Keratinocyte (primary cell): ENCODE measurements at regions not wholly inside any gene's neighbourhood (a gene's known extent, or its start where the extent isn't known, plus 50 kb on each side); places are given as distances from the start of the nearest gene placed in this dataset.

Experiments
- DNase-seq: peaks from one replicate; pipeline ENCODE4 v3.0.0-alpha.2; 2011; ENCODE audit warnings: low read depth, missing footprints, low spot score
- FAIRE-seq: peaks from 2 replicates; lab custom pipeline; 2011; peaks lifted over from hg19 to GRCh38; lab: Jason Lieb, UNC
- H2AFZ ChIP-seq: 2 replicates; pipeline ENCODE4 v1.6.0; 2012; ENCODE audit warnings: low read length, control low read depth, inconsistent platforms; ENCODE audit not compliant: control insufficient read depth
- H3K27ac ChIP-seq: 2 replicates; pipeline ENCODE4 v1.5.1; 2011; ENCODE audit warnings: low read length; ENCODE audit not compliant: control insufficient read depth, insufficient read depth
- H3K27me3 ChIP-seq: 3 replicates; pipeline ENCODE4 v1.6.0; 2011; ENCODE audit warnings: low read length; ENCODE audit not compliant: control insufficient read depth, insufficient read depth; ENCODE audit errors: extremely low read depth
- H3K36me3 ChIP-seq, 2 experiments: 2 replicates in 1 of 2; 3 replicates in 1 of 2; pipeline ENCODE4 v1.5.1; 2011; ENCODE audit warnings: low read length in 2 of 2, mild to moderate bottlenecking in 1 of 2; ENCODE audit not compliant: control insufficient read depth in 2 of 2, insufficient read depth in 2 of 2; ENCODE audit errors: extremely low read depth in 1 of 2
- H3K4me1 ChIP-seq: 3 replicates; pipeline ENCODE4 v1.5.1; 2011; ENCODE audit warnings: low read length; ENCODE audit not compliant: control insufficient read depth, insufficient read depth; ENCODE audit errors: extremely low read depth
- H3K4me2 ChIP-seq: 3 replicates; pipeline ENCODE4 v1.6.0; 2011; ENCODE audit warnings: low read depth, low read length; ENCODE audit not compliant: control insufficient read depth, insufficient read depth; ENCODE audit errors: extremely low read depth
- H3K4me3 ChIP-seq, 3 experiments: fragments of 200-600 bp in 1 of 3; sonication (generic) in 1 of 3; 2 replicates in 2 of 3; 3 replicates in 1 of 3; pipeline ENCODE4 v1.5.1; 2011 to 2016; ENCODE audit warnings: low read length in 3 of 3, mild to moderate bottlenecking in 3 of 3, control low read depth in 2 of 3, inconsistent platforms in 1 of 3, low read depth in 1 of 3, mixed read lengths in 1 of 3, mixed run types in 1 of 3, moderate library complexity in 1 of 3; ENCODE audit not compliant: control insufficient read depth in 2 of 3, insufficient read depth in 2 of 3; ENCODE audit errors: extremely low read depth in 1 of 3
- H3K79me2 ChIP-seq: 2 replicates; pipeline ENCODE4 v1.6.0; 2012; ENCODE audit warnings: low read length; ENCODE audit not compliant: control insufficient read depth, insufficient read depth
- H3K9ac ChIP-seq: 3 replicates; pipeline ENCODE4 v1.6.0; 2011; ENCODE audit warnings: low read length; ENCODE audit not compliant: control insufficient read depth, insufficient read depth; ENCODE audit errors: extremely low read depth
- H3K9me1 ChIP-seq: 3 replicates; pipeline ENCODE4 v1.6.0; 2011; ENCODE audit warnings: low read length; ENCODE audit not compliant: control insufficient read depth, insufficient read depth; ENCODE audit errors: extremely low read depth
- H3K9me3 ChIP-seq: 2 replicates; pipeline ENCODE4 v1.5.1; 2012; ENCODE audit warnings: low read depth, low read length; ENCODE audit not compliant: control insufficient read depth
- H4K20me1 ChIP-seq: 3 replicates; pipeline ENCODE4 v1.6.0; 2011; ENCODE audit warnings: low read length; ENCODE audit not compliant: control insufficient read depth, insufficient read depth; ENCODE audit errors: extremely low read depth
- EZH2 ChIP-seq: IDR thresholded peaks from one replicate; pipeline ENCODE4 v1.6.1; 2012; ENCODE audit warnings: inconsistent platforms, mild to moderate bottlenecking, low read length, moderate library complexity
- dilution Hi-C: fragments of 300-500 bp; cut with MboI; formaldehyde crosslinking; loops from one replicate; pipeline ENCODE4 v1.7.0; 2020; ENCODE audit warnings: low sequenced_read_pairs; ENCODE audit not compliant: extremely low pct_ligation_motif_present
- TF ChIP-seq, protein P1 (sequence below), 3 experiments: IDR thresholded peaks in 1 of 3; conservative IDR thresholded peaks in 1 of 3; optimal IDR thresholded peaks in 1 of 3; 2 replicates in 2 of 3; 3 replicates in 1 of 3; pipeline versions ENCODE3 to v1.5.1; 2011; ENCODE audit warnings: low read length in 3 of 3, mild to moderate bottlenecking in 3 of 3, moderate library complexity in 2 of 3, control low read depth in 1 of 3, inconsistent platforms in 1 of 3; ENCODE audit not compliant: insufficient read depth in 2 of 3; ENCODE audit errors: extremely low read depth in 1 of 3

DNA sequence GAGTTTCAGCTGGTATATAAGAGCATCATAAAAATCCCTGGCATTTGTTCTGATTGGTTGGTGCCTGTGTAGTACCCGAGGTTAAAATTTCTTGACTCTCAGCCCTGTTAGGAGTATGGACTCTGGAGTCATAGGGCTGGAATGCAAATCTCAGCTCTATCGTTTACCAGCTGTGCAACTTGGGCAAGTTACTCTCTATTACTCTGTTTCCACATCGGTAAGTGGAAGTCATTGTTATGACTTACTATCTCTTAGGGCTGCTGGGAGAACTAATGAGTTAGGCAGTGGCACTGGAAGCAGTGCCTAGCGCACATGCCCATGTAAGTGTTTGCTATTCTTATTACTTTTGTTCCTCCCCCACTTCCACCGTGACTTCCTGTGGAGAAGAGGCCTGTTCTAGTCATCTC is 141.6 kb downstream of the BOD1 start:
- H3K9me1 ChIP-seq, result no peaks in the 10 kb centered on the region
- no peaks in the 10 kb centered on the region for H3K36me3 ChIP-seq
- no peaks in the 10 kb centered on the region for H4K20me1 ChIP-seq
- no peak overlapping the region for H3K27ac ChIP-seq
- TF ChIP-seq, protein P1, sequence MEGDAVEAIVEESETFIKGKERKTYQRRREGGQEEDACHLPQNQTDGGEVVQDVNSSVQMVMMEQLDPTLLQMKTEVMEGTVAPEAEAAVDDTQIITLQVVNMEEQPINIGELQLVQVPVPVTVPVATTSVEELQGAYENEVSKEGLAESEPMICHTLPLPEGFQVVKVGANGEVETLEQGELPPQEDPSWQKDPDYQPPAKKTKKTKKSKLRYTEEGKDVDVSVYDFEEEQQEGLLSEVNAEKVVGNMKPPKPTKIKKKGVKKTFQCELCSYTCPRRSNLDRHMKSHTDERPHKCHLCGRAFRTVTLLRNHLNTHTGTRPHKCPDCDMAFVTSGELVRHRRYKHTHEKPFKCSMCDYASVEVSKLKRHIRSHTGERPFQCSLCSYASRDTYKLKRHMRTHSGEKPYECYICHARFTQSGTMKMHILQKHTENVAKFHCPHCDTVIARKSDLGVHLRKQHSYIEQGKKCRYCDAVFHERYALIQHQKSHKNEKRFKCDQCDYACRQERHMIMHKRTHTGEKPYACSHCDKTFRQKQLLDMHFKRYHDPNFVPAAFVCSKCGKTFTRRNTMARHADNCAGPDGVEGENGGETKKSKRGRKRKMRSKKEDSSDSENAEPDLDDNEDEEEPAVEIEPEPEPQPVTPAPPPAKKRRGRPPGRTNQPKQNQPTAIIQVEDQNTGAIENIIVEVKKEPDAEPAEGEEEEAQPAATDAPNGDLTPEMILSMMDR (optimal IDR thresholded peaks at IDR 0.05 in 1 of 3, IDR thresholded peaks at IDR 0.05 in 1 of 3, conservative IDR thresholded peaks at IDR 0.05 in 1 of 3; ENCODE audit: extremely low read depth in 1 of 3, insufficient read depth in 2 of 3, low read length in 3 of 3), result no peak
- TF ChIP-seq EZH2, result no peak
- peaks cover 10% of the 10 kb centered on the region for H3K4me1 ChIP-seq
- no peaks in the 10 kb centered on the region for H3K79me2 ChIP-seq
- no peak overlapping the region for H3K4me2 ChIP-seq
- H3K9me3 ChIP-seq, result no peaks in the 10 kb centered on the region
- H2AFZ ChIP-seq, result no peak overlapping the region
- dilution Hi-C loops, result no loop called here
- FAIRE-seq, result no peak
- H3K4me3 ChIP-seq, result no peak overlapping the region
- H3K27me3 ChIP-seq, result no peaks in the 10 kb centered on the region
- no peak for DNase-seq
- no peak overlapping the region for H3K9ac ChIP-seq

DNA sequence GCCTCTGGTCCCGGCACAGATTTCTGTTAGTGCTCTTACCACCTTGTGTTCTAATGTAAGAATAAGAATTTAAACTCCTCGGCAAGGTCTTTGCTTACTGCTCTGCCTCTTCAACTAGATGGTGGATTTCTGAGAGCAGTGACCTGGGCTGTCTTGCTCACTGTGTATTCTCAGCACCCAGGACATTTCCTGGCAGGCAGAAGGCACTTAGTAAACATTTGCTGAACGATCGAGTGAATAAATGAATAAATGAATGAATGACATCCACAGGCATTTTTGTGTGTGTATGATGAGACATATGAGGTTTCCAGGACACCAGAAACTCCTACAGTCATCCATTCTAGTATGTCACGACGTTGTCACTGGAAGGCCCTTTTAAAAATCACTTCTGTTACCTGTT is 143.2 kb downstream of the BOD1 start:
- H3K4me2 ChIP-seq, result no peak overlapping the region
- no peak overlapping the region for H3K9ac ChIP-seq
- no peaks in the 10 kb centered on the region for H3K27me3 ChIP-seq
- no peak overlapping the region for H2AFZ ChIP-seq
- H3K4me1 ChIP-seq, result peaks cover 10% of the 10 kb centered on the region
- no peaks in the 10 kb centered on the region for H4K20me1 ChIP-seq
- DNase-seq (no peak), FAIRE-seq (no peak)
- H3K27ac ChIP-seq, result no peak overlapping the region
- dilution Hi-C loops, result no loop called here
- H3K9me1 ChIP-seq, result no peaks in the 10 kb centered on the region
- no peaks in the 10 kb centered on the region for H3K9me3 ChIP-seq
- H3K36me3 ChIP-seq, result no peaks in the 10 kb centered on the region
- H3K79me2 ChIP-seq, result no peaks in the 10 kb centered on the region
- no peak overlapping the region for H3K4me3 ChIP-seq
- TF ChIP-seq EZH2, result no peak
- TF ChIP-seq, protein P1 (optimal IDR thresholded peaks at IDR 0.05 in 1 of 3, IDR thresholded peaks at IDR 0.05 in 1 of 3, conservative IDR thresholded peaks at IDR 0.05 in 1 of 3; ENCODE audit: extremely low read depth in 1 of 3, insufficient read depth in 2 of 3, low read length in 3 of 3), result no peak
